HG02981 (cell line): ENCODE measurements at regions not wholly inside any gene's neighbourhood (a gene's known extent, or its start where the extent isn't known, plus 50 kb on each side); places are given as distances from the start of the nearest gene placed in this dataset.

ENCODE experiments used
- ATAC-seq: cut with Tn5 transposase; IDR thresholded peaks from one replicate; pipeline ENCODE4 v1.9.1; 2021; ENCODE audit warnings: mild to moderate bottlenecking, moderate library complexity; ENCODE audit not compliant: unreplicated experiment

GRCh38 chr7:135831455-135832195 lies 83.0 kb upstream of the FAM180A start:
- no peak for ATAC-seq

DNA sequence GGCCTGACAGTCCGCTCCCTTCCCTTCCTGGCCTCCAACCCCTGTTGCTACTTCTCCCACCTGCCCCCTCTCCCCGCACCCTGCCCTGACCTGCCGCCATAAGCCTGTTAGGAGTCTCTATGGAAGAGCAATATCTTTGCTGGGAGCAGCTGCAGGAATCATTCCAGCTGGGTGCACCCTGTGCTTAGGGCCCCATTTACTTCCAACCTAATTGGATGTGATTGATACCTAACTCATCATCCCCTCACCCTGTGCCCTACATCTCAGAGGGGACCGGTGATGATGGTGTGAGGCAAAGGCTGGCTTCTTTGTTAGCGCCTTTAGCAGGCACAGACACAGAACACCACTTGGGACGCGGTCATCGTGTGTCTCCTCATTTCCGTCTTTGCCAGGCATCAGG lies 80.0 kb upstream of the FAM180A start:
- no peak for ATAC-seq

GRCh38 chr7:135827391-135827790 lies 78.8 kb upstream of the FAM180A start:
- ATAC-seq: no peak

DNA sequence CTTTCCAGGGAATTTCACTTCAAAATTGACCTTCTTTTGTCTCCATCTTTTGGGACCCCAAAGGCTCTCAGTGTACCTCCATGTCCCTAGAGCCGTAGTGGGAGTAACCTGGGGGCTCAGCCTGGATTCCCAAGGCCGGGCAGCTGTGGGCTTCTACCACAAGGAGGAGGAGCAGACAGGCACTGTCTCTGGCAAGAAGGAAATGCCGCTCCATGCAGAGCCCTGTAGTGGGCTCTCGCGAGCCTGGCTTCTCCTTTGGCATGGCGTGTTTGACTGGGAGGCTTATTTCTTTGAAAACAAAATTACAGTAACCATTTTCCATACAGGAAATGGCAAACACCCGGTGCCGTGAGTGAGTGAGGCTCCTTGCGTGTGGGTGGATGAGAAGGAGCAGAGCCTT lies 76.8 kb upstream of the FAM180A start:
- ATAC-seq: no peak

GRCh38 chr7:135822376-135822775 lies 73.8 kb upstream of the FAM180A start:
- ATAC-seq: no peak

DNA sequence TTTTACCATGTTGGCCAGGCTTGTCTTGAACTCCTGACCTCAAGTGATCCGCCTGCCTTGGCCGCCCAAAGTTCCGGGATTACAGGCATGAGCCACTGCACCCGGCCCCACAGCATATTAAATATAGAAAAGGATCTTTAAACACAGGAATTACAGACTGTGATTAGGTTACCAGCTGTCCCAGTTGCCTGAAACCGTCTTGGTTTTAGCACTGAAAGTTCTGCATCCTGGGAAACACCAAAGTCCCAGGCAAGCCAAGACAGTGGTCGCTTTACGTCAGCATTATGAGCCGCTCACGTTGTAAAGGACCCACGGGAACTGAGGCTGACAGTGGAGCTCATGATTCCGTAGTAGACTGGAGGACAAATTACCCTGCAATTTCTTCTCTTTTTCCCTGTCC lies 69.0 kb upstream of the FAM180A start:
- ATAC-seq: no peak

GRCh38 chr7:135815033-135815432 lies 66.4 kb upstream of the FAM180A start:
- no peak for ATAC-seq

DNA sequence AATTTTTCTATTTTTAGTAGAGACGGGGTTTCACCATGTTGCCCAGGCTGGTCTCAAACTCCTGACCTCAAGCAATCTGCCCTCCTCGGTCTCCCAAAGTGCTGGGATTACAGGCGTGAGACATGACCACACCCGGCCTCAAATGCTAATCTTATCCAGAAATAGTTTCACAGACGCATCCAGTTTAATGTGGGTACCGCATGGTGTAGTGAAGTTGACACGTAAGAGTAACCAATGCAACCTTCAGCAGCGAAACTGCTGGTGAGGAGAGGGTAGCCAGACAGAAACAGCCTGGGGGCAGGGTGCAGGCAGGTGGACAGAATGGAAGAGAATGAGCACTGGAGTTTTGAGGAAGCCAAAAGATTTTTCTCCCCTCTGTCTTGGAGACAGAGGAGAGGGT lies 63.5 kb upstream of the FAM180A start:
- no peak for ATAC-seq

- ATAC-seq: no peak
Measured at GRCh38 chr7:135811506-135811905, 62.9 kb upstream of the FAM180A start.

DNA sequence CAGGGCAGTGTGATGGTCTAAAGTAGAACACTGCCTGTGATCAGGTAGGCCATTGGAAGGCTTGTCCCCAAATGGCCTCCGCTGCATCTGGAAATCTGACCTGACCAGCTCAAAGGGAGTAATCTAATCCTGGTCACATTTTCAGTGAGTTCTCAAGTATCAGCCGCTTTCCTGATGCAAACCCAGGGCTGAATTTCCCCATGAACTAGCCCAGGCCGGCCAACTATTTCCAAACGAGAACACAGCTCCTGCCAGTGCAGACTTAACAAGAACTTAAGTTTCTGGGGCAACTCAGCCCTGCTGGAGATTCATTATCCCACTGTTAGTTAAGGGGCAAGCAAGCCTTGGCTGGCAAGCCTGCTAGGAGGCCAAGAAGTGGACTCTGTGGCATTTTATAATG lies 59.6 kb upstream of the FAM180A start:
- no peak for ATAC-seq

GRCh38 chr7:135803143-135803542 lies 54.5 kb upstream of the FAM180A start:
- ATAC-seq: no peak

DNA sequence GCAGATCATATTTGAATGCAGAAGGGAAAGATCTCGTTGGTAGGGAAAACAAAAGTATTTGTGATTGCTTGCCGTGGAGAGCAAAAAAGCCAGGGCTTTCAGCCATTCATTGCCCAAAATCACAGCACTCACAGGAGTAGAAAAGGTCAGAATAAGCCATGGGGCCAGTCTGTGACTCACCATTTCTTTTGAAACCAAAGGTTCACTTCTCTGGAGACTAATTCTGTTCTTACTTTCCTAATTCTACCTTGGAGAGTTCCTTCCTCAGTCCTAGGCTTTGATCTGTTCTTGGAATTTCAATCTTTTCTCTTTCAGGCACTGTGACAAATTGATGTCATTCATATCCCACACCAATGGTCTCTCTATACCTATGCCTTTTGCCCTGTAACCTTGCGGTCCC lies 54.1 kb upstream of the FAM180A start:
- no peak for ATAC-seq

- ATAC-seq: no peak
Measured at GRCh38 chr7:135801877-135802276, 53.3 kb upstream of the FAM180A start.

- ATAC-seq: peak; percentile 78
Measured at GRCh38 chr7:135801045-135801693, 52.6 kb upstream of the FAM180A start.

DNA sequence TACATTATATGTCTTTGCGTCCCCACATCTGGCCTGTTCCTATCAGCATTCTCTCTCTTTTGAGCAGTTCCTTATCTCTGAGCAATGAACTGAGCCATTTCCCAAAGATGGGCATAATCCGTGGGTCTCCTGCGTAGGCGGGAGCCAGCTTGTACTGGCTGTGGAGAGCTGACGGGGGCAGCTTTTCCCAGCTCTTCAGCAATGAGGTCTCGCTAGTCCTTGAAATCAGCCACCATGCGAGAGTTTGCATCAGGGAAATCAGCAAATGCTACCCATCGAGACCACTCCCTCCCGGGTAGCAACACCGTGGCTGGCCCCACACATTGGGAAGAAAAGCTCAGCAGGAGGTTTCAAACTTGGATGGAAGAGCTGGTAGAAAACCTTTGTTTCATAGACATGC lies 51.9 kb upstream of the FAM180A start:
- no peak for ATAC-seq

DNA sequence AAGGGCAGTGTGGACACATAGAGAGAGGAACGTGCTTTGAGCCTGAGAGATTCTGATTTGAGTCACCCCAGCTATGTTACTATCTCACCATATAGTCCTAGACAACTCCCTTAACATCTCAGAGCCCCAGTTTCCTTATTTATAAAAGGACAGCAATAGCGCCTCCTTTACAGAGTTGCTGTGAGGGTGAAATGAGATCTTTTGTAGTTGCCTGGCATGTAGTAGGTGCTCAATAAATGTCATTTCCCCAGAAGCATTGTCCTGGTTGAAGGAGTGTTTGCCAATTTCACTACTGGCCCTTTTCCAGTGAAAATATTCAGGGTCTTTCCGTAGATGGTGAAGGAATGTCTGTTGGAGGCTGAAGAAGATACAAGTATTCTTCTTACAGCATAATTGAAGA lies 51.3 kb upstream of the FAM180A start:
- ATAC-seq: no peak
